HG02678 (cell line): ENCODE measurements at regions not wholly inside any gene's neighbourhood (a gene's known extent, or its start where the extent isn't known, plus 50 kb on each side); places are given as distances from the start of the nearest gene placed in this dataset.

ENCODE experiments used
- ATAC-seq: cut with Tn5 transposase; IDR thresholded peaks from one replicate; pipeline ENCODE4 v1.9.1; 2021; ENCODE audit warnings: mild to moderate bottlenecking, moderate library complexity; ENCODE audit not compliant: unreplicated experiment

DNA sequence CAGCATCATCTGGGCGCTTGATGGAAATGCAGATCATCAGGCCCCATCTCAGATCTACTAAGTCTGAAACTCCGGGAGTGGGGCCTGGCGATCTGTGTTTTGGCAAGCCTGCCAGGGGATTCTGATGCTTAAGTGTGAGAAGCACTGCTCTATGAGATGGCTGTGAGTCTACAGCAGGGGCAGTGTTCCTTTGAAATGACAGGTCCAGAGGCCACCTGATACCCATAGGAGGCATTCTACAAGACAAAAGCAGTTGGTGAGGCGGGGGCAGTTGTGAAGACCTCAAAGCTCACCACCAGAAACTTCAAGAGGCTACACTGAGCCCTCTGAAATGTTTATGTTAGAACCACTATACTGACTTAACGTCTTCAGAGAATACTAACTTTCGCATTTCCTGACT, 86.9 kb upstream of the SPATA31D4 start:
- no peak for ATAC-seq

GRCh38 chr9:81844131-81844567, 84.1 kb upstream of the SPATA31D4 start:
- no peak for ATAC-seq

DNA sequence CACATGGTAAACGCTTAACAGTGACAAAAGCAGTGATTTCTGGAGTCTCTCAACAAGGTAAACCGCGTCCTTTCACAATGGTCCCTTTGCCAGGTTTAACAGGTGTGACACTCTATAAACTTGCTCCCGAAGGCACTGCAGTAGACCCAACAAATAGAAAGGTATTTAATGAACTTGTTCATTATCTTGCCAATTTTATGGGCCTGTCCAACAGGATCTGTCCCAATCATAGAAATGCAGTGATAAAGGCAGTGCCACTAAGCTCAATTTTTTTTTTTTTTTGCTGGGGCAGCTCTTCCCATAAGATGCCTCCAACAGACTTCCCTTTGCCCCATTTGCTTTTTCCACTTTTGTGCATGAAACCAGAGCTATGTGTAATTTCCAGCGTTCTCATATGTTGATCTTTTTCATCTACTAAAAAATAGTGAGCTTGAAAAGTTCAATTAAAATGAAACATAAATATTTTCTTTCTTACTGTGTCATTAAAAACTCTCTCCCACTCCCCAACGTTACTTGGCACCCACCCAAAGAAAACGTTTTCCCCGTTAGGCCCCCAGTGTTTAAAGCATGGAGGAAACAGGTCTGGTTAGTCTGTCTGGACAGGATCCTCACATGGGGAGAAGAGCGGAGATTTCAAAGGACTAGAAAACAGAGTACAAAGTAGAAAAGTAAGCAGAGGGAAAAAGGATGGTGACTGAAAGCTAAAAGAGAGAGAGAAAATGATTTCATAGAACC, 80.9 kb upstream of the SPATA31D4 start:
- no peak for ATAC-seq

- no peak for ATAC-seq
Measured at GRCh38 chr9:81848472-81848871, 79.8 kb upstream of the SPATA31D4 start.

DNA sequence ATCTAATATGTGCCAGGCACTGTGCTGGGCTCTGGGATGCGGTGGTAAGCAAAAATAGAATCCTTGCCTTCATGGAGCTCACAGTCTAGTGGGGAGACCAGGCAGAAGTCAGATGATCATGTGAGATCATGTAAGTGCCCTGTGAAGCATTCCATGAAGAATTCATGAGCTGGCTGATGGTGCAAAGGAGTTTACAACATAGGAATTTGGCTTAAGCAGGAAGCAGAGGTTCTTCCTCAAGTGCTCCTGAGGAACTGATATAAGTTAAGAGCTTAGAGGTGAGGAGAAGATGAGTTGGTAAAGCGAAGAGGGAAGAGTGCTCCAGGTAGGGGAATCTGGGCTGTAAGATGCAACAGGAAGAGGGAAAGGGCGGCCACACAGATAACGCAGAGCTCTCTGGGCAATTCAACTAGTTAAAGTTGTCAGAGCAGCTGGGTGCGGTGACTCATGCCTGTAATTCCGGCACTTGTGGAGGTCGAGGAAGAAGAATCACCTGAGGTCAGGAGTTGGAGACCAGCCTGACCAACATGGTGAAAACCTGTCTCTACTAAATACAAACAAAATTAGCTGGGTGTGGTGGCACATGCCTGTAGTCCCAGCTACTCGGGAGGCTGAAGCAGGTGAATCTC, 78.5 kb upstream of the SPATA31D4 start:
- ATAC-seq = no peak

- ATAC-seq = no peak
Measured at GRCh38 chr9:81850724-81851123, 77.5 kb upstream of the SPATA31D4 start.

- no peak for ATAC-seq
Measured at GRCh38 chr9:81851340-81851739, 76.9 kb upstream of the SPATA31D4 start.

GRCh38 chr9:81852820-81853219, 75.4 kb upstream of the SPATA31D4 start:
- no peak for ATAC-seq

GRCh38 chr9:81855538-81855937, 72.7 kb upstream of the SPATA31D4 start:
- no peak for ATAC-seq

DNA sequence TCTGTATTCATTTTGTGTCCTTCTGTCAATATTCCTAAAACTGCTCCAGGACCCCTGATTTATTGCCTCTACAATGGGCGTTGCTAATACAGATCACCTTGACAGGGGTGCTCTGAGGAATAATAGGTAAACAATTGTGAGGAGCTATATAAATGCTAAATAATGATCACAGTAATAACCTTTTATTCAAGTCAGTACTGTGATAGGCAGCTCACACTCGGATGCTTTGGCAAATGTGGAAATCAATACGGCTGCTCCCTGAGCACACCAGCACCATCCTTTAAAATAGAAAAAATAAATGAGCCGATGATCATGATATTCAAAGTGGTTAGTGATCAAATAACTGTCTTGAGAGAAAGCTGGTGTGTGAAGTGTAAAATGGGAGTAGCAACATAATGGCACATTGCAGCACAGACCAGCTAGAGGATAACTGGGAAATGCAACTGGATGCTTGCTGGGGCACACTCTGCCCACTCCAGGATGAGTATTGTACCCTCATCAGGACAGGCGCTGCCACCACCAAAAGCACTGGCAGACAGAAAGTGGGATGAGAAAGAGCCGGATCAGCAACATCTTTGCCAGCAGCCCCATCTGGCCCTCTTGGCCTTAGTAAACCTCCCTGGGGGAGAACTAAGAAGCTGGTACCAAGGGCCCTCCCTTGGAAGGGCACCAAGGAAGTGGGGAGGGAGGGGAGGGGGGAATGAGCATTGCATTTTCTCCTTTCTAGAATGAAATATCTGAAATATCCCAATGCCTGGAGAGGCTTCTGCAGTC, 69.4 kb upstream of the SPATA31D4 start:
- no peak for ATAC-seq

GRCh38 chr9:81860581-81860980, 67.6 kb upstream of the SPATA31D4 start:
- ATAC-seq = no peak

GRCh38 chr9:81861644-81862043, 66.6 kb upstream of the SPATA31D4 start:
- no peak for ATAC-seq

DNA sequence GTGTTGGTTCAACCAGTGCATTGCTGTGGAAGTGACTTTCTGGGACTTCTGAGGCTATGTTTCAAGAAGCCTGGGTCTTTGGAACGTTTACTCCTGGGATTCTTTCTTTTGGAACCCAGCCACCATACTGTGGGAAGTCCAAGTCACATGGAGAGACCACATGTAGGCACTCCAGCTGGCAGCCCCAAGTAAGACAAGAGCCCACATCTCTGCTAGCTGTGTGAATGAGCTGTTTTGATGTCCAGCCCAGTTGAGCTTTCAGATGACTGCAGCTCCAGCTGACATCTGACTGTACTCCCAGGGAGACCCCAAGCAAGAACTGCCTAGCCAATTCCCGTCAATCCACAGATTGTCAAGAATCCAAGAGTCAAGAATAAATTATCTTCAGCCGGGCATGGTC, 60.1 kb upstream of the SPATA31D4 start:
- ATAC-seq = no peak

DNA sequence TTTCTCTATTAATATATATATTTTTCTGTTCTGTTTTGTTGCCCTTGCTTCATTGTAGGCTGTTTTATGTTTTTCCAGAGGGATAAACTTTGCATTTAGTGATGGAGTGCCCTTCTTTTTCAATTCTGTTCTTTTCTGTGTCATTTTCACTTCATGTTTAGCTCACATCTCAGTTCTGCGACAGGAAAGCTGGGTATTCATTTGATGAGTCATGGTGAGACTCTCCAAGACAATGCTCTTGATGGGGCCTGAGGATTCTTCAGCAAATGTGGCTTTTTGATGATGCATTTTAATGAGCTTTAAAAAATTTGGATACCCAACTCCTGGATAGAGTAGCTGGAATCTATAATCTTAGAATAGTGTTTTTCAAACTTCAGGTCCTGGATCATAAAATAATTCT, 56.5 kb upstream of the SPATA31D4 start:
- ATAC-seq = no peak

- ATAC-seq = no peak
Measured at GRCh38 chr9:81874250-81874649, 54.0 kb upstream of the SPATA31D4 start.

- no peak for ATAC-seq
Measured at GRCh38 chr9:81874931-81875330, 53.3 kb upstream of the SPATA31D4 start.

DNA sequence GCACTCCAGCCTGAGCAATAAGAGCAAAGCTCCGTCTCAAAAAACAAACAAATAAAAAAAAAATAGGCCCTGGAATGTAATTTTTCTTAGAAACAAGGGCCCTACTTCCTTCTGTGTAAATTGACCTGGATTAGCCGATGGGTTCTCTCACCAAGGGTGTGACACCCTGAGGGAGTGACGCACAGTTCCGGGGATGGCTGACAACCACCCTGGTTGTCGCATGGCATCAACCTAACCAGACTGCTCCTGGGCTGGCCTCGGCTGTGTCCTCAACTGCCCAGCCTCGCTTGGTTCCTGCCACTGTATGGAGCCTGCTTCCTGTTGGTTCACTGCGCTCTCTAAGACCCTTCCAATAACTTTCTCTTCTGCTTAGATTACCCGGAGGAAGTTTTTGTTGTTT, 51.2 kb upstream of the SPATA31D4 start:
- no peak for ATAC-seq
